HL-60/S4 (cell line): ENCODE measurements at regions not wholly inside any gene's neighbourhood (a gene's known extent, or its start where the extent isn't known, plus 50 kb on each side); places are given as distances from the start of the nearest gene placed in this dataset.
"Not testable (repeated sequence)": the region's sequence is repeated elsewhere in the genome, so short reads cannot be mapped to it uniquely, and the experiment has no call there.

Experiments used
- in situ Hi-C: fragments of 300-500 bp; cut with MboI; formaldehyde crosslinking; loops from 2 replicates; pipeline ENCODE4 v1.14.3; 2022; ENCODE audit warnings: low sequenced_read_pairs

- in situ Hi-C loops: no loop called here
Measured at GRCh38 chr15:23913081-23913480, 226.0 kb upstream of the NDN start.

DNA sequence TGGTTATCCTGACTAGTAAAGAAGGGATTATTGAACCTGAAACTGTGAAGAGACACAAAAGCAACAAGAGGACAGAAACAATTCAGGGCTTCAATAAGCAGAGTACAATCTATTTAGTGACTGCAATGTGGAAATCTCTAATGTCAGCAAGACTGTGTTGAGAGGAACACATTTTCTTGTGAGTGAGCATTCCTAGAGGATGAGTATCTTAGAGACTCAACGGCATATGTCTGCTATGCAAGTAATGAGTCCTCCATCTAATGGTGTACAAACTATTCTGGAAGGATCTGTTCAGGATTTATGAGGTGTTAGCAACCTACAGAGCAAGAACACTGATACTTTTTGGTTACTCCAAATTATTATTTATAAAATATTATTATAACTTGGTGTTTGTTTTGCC is 226.5 kb upstream of the NDN start:
- in situ Hi-C loops: no loop called here

DNA sequence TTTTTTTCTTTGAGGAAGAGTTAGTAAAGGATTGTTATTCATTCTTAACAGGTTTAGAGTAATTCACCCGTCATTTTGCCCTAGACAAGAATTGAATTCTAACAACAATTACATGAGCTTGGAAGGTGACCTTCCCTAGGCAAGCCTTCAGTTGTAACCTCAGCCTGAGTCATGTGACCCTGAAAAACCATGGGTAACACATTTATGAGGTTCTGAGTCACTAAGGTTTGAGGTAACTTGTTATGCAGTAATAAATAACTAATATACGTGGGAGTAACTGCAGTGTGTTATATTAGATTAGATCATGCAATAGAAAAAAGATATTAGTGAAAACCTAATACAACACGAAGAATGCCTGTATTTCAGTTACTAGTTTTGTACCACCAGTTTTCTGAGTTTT is 237.6 kb upstream of the NDN start:
- in situ Hi-C loops: no loop called here

DNA sequence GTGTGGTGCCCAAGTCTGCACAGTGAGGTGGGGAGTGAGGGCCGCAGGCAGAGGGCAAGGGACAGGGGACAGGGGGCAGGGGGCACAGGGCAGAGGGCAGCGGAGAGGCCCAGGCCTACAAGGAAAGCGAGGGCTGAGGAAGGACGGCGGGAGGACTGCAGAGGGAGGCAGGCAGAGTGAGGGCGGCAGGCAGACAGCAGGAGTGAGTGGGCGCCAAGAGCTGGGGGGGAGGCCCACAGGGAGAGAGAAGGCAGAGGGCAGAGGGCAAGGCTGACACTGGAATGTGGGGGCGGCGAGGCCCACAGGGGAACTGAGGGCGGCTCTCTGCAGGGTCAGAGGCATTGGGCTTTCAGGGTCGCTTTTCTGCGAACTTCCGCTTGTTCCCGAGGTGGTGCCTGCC is 267.8 kb upstream of the NDN start:
- in situ Hi-C loops: no loop called here

DNA sequence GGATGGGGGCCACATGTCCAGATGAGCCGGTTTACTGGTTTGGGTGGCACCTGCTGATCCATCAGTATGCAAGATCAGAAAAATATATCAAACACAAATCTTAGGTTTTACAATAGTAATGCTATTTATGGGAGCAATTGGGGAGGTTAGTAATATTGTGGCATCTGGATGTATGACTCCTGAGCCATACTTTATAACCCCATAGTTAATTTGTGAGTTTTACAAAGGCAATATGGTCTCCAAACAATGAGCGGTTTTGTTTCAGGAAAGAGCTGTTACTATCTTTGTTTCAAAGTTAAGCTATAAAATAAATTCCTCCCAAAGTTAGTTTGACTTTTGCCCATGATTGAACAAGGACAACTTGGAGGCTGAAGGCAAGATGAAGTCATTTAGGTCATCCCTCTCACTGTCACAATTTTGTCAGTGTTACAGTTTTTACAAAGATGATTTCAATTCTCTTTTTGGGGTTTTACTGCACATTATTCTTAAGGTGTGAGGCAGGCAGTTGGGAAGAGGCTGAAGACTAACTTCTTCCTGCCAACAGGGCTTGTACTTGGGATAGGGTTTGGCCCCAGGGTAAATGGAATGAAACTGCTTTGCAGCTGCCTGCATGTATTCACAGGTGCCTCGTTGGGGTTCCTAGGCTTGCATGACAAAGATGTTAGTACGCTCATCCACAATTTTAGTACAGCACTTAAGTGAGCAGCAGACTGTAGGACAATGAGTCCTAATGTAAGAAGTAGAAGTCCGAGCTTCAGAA is 296.6 kb upstream of the NDN start:
- in situ Hi-C loops: no loop called here

- in situ Hi-C loops: no loop called here
Measured at GRCh38 chr15:23994273-23994672, 307.2 kb upstream of the NDN start.

DNA sequence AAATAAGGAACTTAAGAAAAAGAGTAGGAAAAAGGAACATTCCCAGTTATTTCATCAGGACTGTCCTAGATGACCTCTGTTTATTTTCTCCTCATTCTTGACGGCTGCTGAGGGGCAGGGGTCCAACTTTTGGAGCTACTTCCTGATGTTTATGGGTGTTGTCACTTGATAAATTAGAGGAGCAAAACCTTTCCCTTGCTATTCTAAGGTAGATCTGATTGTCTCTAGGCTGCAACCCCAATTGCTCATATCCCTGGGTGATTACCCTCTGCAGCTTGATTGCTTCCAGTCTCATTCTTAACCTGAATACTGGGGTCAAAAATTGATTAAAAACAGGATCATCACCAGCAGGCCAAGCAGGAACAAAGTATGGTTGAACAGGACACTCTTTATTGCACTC is 311.0 kb upstream of the NDN start:
- in situ Hi-C loops: no loop called here

GRCh38 chr15:24008476-24008875 is 321.4 kb upstream of the NDN start:
- in situ Hi-C loops: no loop called here

DNA sequence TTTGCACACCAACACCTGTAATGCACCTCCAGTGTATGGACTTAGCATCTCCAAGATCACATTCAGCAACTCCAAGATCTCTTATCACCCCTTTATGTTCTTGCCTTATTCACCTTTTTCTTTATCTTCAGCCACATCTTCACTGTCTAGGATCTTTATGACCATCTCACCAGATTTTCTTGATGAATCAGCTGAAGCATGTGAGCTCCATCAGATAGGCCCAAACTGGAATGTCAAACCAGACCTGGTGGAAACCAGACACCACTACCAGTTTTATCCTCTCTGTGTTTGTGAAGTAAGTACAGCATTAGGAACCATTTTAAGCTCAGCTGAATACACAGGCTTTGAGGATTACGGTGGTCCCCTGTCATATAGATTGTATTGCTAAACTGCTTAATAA is 330.4 kb upstream of the NDN start:
- in situ Hi-C loops: no loop called here

DNA sequence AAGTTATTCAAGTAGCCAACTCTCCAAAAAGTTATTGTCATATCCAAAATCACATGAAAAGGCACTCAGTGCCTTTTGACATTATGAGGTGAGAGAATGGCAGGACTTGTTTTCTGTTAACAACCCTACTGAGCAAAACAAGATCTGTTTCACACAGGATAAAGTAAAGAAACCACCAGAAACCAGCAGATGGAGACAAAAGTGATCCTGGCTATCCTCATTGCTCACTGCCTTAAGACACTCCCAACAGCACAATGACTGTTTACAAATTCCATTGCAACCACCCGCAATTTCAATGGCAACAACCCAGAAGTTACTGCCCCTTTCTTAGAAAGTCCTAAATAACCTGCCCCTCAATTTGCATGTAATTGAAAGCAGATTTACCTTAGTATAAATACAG is 352.6 kb upstream of the NDN start:
- in situ Hi-C loops: no loop called here

- in situ Hi-C loops: no loop called here
Measured at GRCh38 chr15:24054547-24055245, 367.6 kb upstream of the NDN start.

DNA sequence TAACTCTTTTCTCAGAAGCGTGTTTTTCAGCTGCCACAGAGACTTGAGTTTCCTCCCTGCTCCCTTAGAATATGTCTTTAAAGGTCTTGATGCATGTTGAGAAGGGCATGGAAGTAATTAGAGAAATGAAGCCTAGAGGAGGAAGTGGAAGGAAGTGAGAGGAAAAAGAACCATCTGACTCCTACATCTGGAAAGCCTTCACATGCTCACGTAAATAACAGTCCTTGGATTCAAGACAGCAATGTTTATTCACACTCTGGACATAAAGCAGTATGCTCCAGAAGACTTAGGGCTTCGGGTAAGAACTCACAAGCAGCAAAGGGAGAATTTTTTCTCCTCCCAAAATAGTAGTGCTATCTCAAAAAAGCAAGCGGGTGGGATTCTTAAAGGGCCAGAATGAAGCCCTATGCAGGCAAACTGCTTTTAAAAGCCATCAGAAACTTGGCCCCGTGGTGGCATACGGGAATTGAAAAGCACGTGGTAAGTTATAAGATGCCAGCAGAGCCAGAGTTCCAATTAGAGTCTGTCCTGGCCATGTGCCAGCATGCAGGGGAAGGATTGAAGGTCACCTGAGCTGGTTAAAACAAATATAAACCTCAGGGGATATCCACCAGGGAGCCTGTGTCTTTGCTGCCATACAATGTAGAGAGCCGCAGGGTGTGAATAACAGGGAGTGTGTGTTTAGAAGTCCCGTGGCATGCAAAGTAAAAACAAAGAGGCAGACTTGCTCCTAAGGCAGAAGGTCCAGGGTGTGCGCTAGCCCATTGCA is 380.8 kb upstream of the NDN start:
- in situ Hi-C loops: no loop called here

DNA sequence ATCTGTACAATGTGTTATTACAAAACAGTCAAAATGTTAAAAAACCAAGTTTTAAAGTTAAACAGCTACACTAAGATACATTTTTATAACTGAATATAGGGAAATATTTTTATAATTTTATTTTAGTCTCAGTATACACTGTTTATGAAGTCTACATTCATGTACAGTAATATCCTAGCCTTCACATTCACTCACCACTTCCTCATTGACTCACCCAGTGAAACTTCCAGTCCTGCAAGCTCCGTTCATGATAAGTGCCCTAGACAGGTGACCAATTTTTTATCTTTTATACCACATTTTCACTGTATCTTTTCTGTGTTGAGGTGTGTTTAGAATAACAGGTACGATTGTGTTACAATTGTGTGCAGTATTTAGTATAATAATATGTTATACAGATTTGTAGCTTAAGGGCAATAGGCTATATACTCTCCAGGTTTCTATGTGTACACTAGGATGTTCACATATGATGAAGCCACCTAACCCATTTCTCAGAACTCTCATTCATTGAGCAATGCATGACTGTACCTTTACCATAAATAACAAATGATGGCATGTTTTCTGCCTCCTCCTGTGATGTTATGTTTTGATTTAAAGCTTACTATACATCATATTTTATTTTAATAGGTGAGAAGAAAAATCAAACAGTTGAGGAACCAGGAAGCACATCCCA is 388.4 kb upstream of the NDN start:
- in situ Hi-C loops: no loop called here

DNA sequence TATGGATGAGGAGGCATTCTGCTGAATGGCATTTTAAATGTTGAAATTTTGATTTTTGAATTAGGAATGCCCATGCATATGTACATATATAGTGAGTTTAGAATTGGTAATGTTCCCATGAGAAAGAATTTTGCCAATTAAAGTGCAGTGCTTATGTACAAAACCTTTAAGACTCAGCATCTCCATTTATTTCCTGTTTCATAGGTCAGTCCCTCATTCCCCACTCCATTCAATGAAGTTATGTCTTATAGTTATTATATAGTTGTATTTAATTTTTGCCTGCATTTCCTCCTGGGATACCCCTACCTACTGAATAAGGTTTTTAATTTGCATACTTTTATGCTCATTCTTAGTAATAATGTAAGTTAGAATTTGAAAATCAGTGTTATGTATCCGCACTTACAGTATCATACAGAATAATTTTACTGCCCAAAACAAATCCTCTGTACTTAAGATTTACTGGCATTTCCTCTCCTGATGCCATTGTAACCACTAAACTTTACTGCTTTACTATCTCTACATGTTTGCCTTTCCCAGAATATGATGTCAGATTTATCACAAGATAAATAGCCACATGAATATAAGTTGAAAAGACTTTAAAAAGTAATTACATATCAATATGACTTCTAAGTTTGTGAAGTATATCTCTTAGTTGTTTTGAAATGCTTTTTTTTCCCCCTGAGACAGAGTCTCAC is 389.1 kb upstream of the NDN start:
- in situ Hi-C loops: no loop called here

DNA sequence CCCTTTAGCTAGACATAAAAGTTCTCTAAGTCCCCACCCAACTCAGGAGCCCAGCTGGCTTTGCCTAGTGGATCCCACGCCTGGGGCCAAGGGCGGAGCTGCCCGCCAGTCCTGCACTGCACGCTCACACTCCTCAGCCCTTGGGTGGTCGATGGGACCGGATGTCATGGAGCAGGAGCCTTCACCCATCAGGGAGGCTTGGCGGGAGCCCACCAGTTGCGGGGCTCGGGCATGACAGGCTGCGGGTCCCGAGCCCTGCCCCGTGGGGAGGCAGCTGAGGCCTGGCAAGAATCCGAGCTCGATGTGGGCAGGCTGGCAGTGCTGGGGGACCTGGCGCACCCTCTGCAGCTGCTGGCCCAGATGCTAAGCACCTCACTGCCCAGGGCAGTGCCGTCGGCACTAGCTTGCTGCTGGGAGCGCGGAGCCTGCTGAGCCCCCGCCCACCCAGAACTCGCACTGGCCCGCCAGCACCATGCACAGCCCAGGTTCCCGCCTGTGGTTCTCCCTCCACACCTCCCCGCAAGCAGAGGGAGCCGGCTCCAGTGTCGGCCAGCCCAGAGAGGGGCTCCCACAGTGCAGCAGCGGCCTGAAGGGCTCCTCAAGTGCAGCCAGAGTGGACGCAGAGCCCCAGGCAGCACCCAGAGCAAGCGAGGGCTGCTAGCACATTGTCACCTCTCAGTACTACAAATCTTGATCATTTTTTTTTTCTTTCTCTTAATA is 391.4 kb upstream of the NDN start:
- in situ Hi-C loops: no loop called here

GRCh38 chr15:24088941-24089340 is 401.8 kb upstream of the NDN start:
- in situ Hi-C loops: not testable (repeated sequence)

GRCh38 chr15:24101503-24101902 is 414.4 kb upstream of the NDN start:
- in situ Hi-C loops: not testable (repeated sequence)

DNA sequence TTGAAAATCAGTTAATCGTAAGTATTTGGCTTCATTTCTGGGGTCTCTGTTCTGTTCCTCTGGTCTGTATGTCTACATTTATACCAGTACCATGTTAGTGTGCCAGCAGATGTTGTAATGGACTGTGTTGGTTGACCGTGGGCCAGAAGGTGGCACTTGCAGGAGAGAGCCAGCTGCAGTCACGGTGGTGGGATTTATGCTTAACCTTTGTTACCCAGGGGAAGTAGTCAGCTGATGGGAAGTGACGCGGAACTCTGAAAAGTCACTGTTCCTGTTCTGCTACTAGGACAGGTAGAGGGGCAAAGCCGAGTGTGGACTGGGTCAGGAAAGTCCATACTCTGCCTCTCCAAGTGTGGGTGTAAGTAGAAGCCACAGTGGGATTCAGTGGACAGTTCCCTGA is 420.4 kb upstream of the NDN start:
- in situ Hi-C loops: not testable (repeated sequence)

- in situ Hi-C loops: not testable (repeated sequence)
Measured at GRCh38 chr15:24107948-24108347, 420.8 kb upstream of the NDN start.

DNA sequence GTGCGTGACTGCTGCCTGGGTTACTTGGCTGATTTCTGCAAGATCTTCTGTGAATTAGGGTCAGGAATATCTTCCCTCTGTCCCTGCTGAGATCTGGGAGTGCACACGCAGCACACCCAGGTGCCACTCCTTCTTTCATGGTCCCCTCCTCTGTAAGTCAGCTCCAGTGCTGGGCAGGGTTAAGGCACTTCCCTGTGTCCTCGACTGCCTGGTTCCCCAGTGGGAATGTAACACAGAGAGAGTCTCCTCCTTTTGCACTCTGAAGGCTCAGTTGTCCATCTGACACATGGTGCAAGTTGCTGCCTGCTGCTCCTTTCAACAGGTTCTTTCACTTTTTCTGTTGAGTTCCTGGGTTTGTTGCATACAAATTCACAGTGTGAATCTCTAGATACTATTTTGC is 421.2 kb upstream of the NDN start:
- in situ Hi-C loops: not testable (repeated sequence)
